ENCODE measurements at regions not wholly inside any gene's neighbourhood (a gene's known extent, or its start where the extent isn't known, plus 50 kb on each side); places are given as distances from the start of the nearest gene placed in this dataset.
A peak's percentile ranks its signal among the peaks of the same experiment; 100 is the strongest.

- no peak for DNase-seq
- Histone ChIP-seq H3K9me3 (ENCODE audit: severe bottlenecking) (no peaks in the 10 kb centered on the region), H3K27me3 (ENCODE audit: insufficient read depth, low read depth, severe bottlenecking) (no peaks in the 10 kb centered on the region), H3K36me3 (no peaks in the 10 kb centered on the region), H3K4me3 (ENCODE audit: low read depth, low read length) (no peak overlapping the region), H3K27ac (no peak overlapping the region)
- TF ChIP-seq CTCF (IDR thresholded peaks at IDR 0.05; ENCODE audit: low read depth, low read length), result no peak
Measured at GRCh38 chr1:219507437-219507836, 105.5 kb downstream of the ZC3H11B start.

GRCh38 chr1:219506936-219507335, 106.0 kb downstream of the ZC3H11B start:
- no peak for TF ChIP-seq CTCF (IDR thresholded peaks at IDR 0.05; ENCODE audit: low read depth, low read length)
- H3K27ac ChIP-seq, result no peak overlapping the region

GRCh38 chr1:219506473-219506899, 106.4 kb downstream of the ZC3H11B start:
- Histone ChIP-seq H3K36me3 (no peaks in the 10 kb centered on the region), H3K27ac (no peak overlapping the region), H3K9me3 (ENCODE audit: severe bottlenecking) (no peaks in the 10 kb centered on the region), H3K27me3 (ENCODE audit: insufficient read depth, low read depth, severe bottlenecking) (no peaks in the 10 kb centered on the region), H3K4me3 (ENCODE audit: low read depth, low read length) (no peak overlapping the region)
- no peak for TF ChIP-seq CTCF (IDR thresholded peaks at IDR 0.05; ENCODE audit: low read depth, low read length)
- peak; percentile 69 for DNase-seq

More at GRCh38 chr1:219506936-219507335, 106.0 kb downstream of the ZC3H11B start:
- Histone ChIP-seq H3K4me3 (ENCODE audit: low read depth, low read length) (no peak overlapping the region), H3K27me3 (ENCODE audit: insufficient read depth, low read depth, severe bottlenecking) (no peaks in the 10 kb centered on the region), H3K9me3 (ENCODE audit: severe bottlenecking) (no peaks in the 10 kb centered on the region), H3K36me3 (no peaks in the 10 kb centered on the region)
- no peak for DNase-seq

- no peaks in the 10 kb centered on the region for H3K9me3 ChIP-seq (ENCODE audit: severe bottlenecking)
Measured at GRCh38 chr1:219505886-219506285, 107.0 kb downstream of the ZC3H11B start.

GRCh38 chr1:219503604-219504003, 109.3 kb downstream of the ZC3H11B start:
- TF ChIP-seq CTCF (IDR thresholded peaks at IDR 0.05; ENCODE audit: low read depth, low read length), result no peak
- Histone ChIP-seq H3K9me3 (ENCODE audit: severe bottlenecking) (no peaks in the 10 kb centered on the region), H3K36me3 (no peaks in the 10 kb centered on the region), H3K4me3 (ENCODE audit: low read depth, low read length) (no peak overlapping the region), H3K27me3 (ENCODE audit: insufficient read depth, low read depth, severe bottlenecking) (no peaks in the 10 kb centered on the region), H3K27ac (no peak overlapping the region)
- DNase-seq, result no peak

More at GRCh38 chr1:219505886-219506285, 107.0 kb downstream of the ZC3H11B start:
- no peak for DNase-seq
- TF ChIP-seq CTCF (IDR thresholded peaks at IDR 0.05; ENCODE audit: low read depth, low read length), result no peak
- Histone ChIP-seq H3K36me3 (no peaks in the 10 kb centered on the region), H3K4me3 (ENCODE audit: low read depth, low read length) (no peak overlapping the region), H3K27ac (no peak overlapping the region), H3K27me3 (ENCODE audit: insufficient read depth, low read depth, severe bottlenecking) (no peaks in the 10 kb centered on the region)

GRCh38 chr1:219500327-219500897, 112.5 kb downstream of the ZC3H11B start:
- TF ChIP-seq CTCF (IDR thresholded peaks at IDR 0.05; ENCODE audit: low read depth, low read length), result no peak
- H3K36me3 ChIP-seq, result no peaks in the 10 kb centered on the region
- no peak for DNase-seq
- H3K9me3 ChIP-seq (ENCODE audit: severe bottlenecking), result no peaks in the 10 kb centered on the region
- H3K4me3 ChIP-seq (ENCODE audit: low read depth, low read length), result no peak overlapping the region
- H3K27ac ChIP-seq, result no peak overlapping the region
- no peaks in the 10 kb centered on the region for H3K27me3 ChIP-seq (ENCODE audit: insufficient read depth, low read depth, severe bottlenecking)

Measured in WERI-Rb-1 (cell line).